ENCODE measurements at regions not wholly inside any gene's neighbourhood (a gene's known extent, or its start where the extent isn't known, plus 50 kb on each side); places are given as distances from the start of the nearest gene placed in this dataset.

- Histone ChIP-seq H3K9me3 (no peaks in the 10 kb centered on the region), H3K4me3 (no peak overlapping the region), H3K27me3 (replicated peaks; ENCODE audit: insufficient read depth) (no peaks in the 10 kb centered on the region), H3K27ac (no peak overlapping the region), H3K4me1 (ENCODE audit: control insufficient read depth in 1 of 2, low read depth in 2 of 2) (peaks cover 5 to 12% of the 10 kb centered on the region in 2 donors), H3K36me3 (no peaks in the 10 kb centered on the region)
- TF ChIP-seq, protein P1, sequence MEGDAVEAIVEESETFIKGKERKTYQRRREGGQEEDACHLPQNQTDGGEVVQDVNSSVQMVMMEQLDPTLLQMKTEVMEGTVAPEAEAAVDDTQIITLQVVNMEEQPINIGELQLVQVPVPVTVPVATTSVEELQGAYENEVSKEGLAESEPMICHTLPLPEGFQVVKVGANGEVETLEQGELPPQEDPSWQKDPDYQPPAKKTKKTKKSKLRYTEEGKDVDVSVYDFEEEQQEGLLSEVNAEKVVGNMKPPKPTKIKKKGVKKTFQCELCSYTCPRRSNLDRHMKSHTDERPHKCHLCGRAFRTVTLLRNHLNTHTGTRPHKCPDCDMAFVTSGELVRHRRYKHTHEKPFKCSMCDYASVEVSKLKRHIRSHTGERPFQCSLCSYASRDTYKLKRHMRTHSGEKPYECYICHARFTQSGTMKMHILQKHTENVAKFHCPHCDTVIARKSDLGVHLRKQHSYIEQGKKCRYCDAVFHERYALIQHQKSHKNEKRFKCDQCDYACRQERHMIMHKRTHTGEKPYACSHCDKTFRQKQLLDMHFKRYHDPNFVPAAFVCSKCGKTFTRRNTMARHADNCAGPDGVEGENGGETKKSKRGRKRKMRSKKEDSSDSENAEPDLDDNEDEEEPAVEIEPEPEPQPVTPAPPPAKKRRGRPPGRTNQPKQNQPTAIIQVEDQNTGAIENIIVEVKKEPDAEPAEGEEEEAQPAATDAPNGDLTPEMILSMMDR (IDR thresholded peaks at IDR 0.05): no peak
- DNase-seq (ENCODE audit: low spot score) (no peak), ATAC-seq (ENCODE audit: insufficient number of reproducible peaks, low FRiP score, low read depth) (no peak)
Measured at GRCh38 chr2:144147356-144147755, 372.6 kb downstream of the ZEB2 start.

- ATAC-seq (ENCODE audit: insufficient number of reproducible peaks, low FRiP score, low read depth): no peak
- TF ChIP-seq, protein P1 (IDR thresholded peaks at IDR 0.05): no peak
- no peak for DNase-seq (ENCODE audit: low spot score)
- H3K9me3 ChIP-seq: no peaks in the 10 kb centered on the region
- H3K27ac ChIP-seq: no peak overlapping the region
- H3K36me3 ChIP-seq: no peaks in the 10 kb centered on the region
- H3K4me1 ChIP-seq (ENCODE audit: control insufficient read depth in 1 of 2, low read depth in 2 of 2): peaks cover 5 to 12% of the 10 kb centered on the region in 2 donors
- H3K27me3 ChIP-seq (replicated peaks; ENCODE audit: insufficient read depth): no peaks in the 10 kb centered on the region
- no peak overlapping the region for H3K4me3 ChIP-seq
Measured at GRCh38 chr2:144146876-144147275, 373.0 kb downstream of the ZEB2 start.

GRCh38 chr2:144146076-144146475 lies 373.8 kb downstream of the ZEB2 start:
- DNase-seq (ENCODE audit: low spot score): no peak
- Histone ChIP-seq H3K27ac (no peak overlapping the region), H3K4me3 (no peak overlapping the region), H3K36me3 (no peaks in the 10 kb centered on the region), H3K27me3 (replicated peaks; ENCODE audit: insufficient read depth) (no peaks in the 10 kb centered on the region), H3K9me3 (no peaks in the 10 kb centered on the region), H3K4me1 (ENCODE audit: control insufficient read depth in 1 of 2, low read depth in 2 of 2) (peaks cover 5 to 12% of the 10 kb centered on the region in 2 donors)
- TF ChIP-seq, protein P1 (IDR thresholded peaks at IDR 0.05): no peak
- ATAC-seq (ENCODE audit: insufficient number of reproducible peaks, low FRiP score, low read depth): no peak

DNA sequence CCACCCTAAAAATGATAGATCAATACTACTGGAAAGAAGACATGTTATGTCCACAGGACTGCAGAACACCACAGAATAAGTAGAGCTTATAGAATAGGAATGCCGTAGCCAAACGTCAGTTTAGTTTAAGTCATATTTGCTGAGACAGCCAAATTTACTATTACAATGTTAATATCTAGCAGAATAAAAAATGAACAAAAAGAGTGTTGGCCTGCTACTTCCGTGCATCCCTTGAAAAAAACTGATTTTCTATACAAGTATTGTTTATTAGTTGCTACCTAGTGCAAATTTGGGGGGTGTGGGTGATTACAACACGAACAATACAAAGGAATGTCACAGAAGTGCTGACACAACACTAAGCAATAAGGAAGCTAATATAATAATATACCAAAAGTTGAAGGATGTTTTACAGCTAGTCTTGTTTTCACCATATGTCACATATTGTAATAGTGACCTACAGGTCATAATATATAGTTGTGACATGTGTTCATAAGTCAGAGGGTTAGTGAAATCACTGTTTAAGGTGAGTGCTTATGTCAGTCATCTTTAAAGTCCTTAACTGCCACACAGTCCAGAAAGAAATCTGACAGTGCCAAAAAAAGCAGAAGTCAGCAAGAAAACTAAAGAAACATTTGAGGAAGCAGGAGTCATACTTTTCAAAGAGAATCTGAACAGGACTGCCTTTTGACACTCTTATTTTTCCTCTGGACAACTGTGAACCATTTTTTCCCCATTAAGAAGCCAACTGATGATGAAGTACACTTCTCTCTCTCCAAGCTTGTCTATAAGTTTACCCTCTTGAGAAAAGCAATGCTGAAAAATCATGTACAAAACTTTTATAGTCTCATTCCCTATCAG lies 376.4 kb downstream of the ZEB2 start:
- H3K4me3 ChIP-seq: peak overlapping the region; percentile 15
- H3K9me3 ChIP-seq: no peaks in the 10 kb centered on the region
- DNase-seq (ENCODE audit: low spot score) (no peak), ATAC-seq (ENCODE audit: insufficient number of reproducible peaks, low FRiP score, low read depth) (peak; percentile 20)
- TF ChIP-seq, protein P1 (IDR thresholded peaks at IDR 0.05): no peak
- H3K27ac ChIP-seq: peak overlapping the region in 1 of 2 donors; percentile 26
- peaks cover 5 to 12% of the 10 kb centered on the region in 2 donors for H3K4me1 ChIP-seq (ENCODE audit: control insufficient read depth in 1 of 2, low read depth in 2 of 2)
- H3K36me3 ChIP-seq: no peaks in the 10 kb centered on the region
- no peaks in the 10 kb centered on the region for H3K27me3 ChIP-seq (replicated peaks; ENCODE audit: insufficient read depth)

DNA sequence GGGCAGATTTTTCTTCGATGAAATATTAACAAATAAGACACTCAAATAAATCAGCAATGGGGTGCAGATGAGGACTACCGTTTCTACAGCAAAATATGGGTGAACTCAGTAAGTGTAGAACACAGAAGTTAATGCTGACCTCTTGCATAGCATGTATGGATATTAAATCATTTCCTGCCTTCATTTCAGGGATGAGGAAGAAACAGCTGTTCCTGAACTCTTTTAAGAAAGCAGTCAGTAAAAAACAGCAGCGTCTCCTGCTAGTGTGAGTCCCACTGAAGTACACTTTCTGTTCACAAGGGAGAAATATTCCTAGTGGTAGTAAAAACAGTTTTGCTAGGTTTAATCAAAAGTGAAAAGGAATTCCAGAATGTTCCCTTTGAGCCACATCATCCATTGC lies 379.0 kb downstream of the ZEB2 start:
- Histone ChIP-seq H3K36me3 (no peaks in the 10 kb centered on the region), H3K4me1 (ENCODE audit: control insufficient read depth in 1 of 2, low read depth in 2 of 2) (peaks cover 5 to 7% of the 10 kb centered on the region in 2 donors), H3K27ac (no peak overlapping the region), H3K27me3 (replicated peaks; ENCODE audit: insufficient read depth) (no peaks in the 10 kb centered on the region), H3K4me3 (no peak overlapping the region), H3K9me3 (no peaks in the 10 kb centered on the region)
- DNase-seq (ENCODE audit: low spot score) (no peak), ATAC-seq (ENCODE audit: insufficient number of reproducible peaks, low FRiP score, low read depth) (no peak)
- TF ChIP-seq, protein P1 (IDR thresholded peaks at IDR 0.05): no peak

Data from thoracic aorta (tissue), 2 donors.